ENCODE measurements at regions not wholly inside any gene's neighbourhood (a gene's known extent, or its start where the extent isn't known, plus 50 kb on each side); places are given as distances from the start of the nearest gene placed in this dataset.

DNA sequence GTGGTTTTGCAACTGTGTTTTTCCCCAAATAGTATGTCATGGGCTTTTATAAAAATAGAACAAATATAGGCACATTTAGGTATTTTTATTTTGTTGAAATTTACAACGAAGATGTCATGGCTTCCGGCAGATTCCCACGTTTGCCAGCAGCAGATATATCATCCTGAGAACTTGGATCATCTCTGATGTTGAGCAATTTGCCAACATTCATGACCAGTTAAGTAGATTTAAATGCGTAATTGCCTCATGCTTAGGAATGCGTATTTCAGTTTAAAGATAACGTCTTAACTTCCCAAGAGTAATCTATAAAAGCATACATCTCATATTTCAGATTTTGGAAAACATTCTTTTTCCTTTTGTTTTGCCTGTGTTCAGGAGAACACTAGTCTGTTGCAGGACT, 457.8 kb downstream of the QKI start:
- H3K4me1 ChIP-seq (ENCODE audit: control insufficient read depth, extremely low read depth, insufficient read depth, low read length), result no peaks in the 10 kb centered on the region
- H3K36me3 ChIP-seq (ENCODE audit: control insufficient read depth in 2 of 2, extremely low read depth in 1 of 2, insufficient read depth in 2 of 2, low read length in 2 of 2), result no peaks in the 10 kb centered on the region
- no peaks in the 10 kb centered on the region for H3K9me3 ChIP-seq (ENCODE audit: control insufficient read depth, low read depth, low read length)
- no peaks in the 10 kb centered on the region for H3K27me3 ChIP-seq (ENCODE audit: control insufficient read depth, extremely low read depth, insufficient read depth, low read length)
- H3K9me1 ChIP-seq (ENCODE audit: control insufficient read depth, extremely low read depth, insufficient read depth, low read length), result no peaks in the 10 kb centered on the region
- FAIRE-seq (no peak), DNase-seq (ENCODE audit: low read depth, low spot score) (no peak)
- H3K4me3 ChIP-seq (ENCODE audit: control insufficient read depth in 2 of 3, extremely low read depth in 1 of 3, insufficient read depth in 2 of 3, low read depth in 1 of 3, low read length in 3 of 3), result no peak overlapping the region
- TF ChIP-seq, protein P1, sequence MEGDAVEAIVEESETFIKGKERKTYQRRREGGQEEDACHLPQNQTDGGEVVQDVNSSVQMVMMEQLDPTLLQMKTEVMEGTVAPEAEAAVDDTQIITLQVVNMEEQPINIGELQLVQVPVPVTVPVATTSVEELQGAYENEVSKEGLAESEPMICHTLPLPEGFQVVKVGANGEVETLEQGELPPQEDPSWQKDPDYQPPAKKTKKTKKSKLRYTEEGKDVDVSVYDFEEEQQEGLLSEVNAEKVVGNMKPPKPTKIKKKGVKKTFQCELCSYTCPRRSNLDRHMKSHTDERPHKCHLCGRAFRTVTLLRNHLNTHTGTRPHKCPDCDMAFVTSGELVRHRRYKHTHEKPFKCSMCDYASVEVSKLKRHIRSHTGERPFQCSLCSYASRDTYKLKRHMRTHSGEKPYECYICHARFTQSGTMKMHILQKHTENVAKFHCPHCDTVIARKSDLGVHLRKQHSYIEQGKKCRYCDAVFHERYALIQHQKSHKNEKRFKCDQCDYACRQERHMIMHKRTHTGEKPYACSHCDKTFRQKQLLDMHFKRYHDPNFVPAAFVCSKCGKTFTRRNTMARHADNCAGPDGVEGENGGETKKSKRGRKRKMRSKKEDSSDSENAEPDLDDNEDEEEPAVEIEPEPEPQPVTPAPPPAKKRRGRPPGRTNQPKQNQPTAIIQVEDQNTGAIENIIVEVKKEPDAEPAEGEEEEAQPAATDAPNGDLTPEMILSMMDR (optimal IDR thresholded peaks at IDR 0.05 in 1 of 3, IDR thresholded peaks at IDR 0.05 in 1 of 3, conservative IDR thresholded peaks at IDR 0.05 in 1 of 3; ENCODE audit: extremely low read depth in 1 of 3, insufficient read depth in 2 of 3, low read length in 3 of 3), result no peak
- TF ChIP-seq EZH2 (IDR thresholded peaks at IDR 0.05; ENCODE audit: low read length), result no peak
- H4K20me1 ChIP-seq (ENCODE audit: control insufficient read depth, extremely low read depth, insufficient read depth, low read length), result no peaks in the 10 kb centered on the region
- H3K79me2 ChIP-seq (ENCODE audit: control insufficient read depth, insufficient read depth, low read length), result no peaks in the 10 kb centered on the region
- H3K27ac ChIP-seq (ENCODE audit: control insufficient read depth, insufficient read depth, low read length), result no peak overlapping the region
- dilution Hi-C loops (cut with MboI; ENCODE audit: extremely low pct_ligation_motif_present, low sequenced_read_pairs), result no loop called here
- no peak overlapping the region for H3K9ac ChIP-seq (ENCODE audit: control insufficient read depth, extremely low read depth, insufficient read depth, low read length)
- H3K4me2 ChIP-seq (ENCODE audit: control insufficient read depth, extremely low read depth, insufficient read depth, low read depth, low read length), result no peak overlapping the region
- no peak overlapping the region for H2AFZ ChIP-seq (ENCODE audit: control insufficient read depth, low read length)

DNA sequence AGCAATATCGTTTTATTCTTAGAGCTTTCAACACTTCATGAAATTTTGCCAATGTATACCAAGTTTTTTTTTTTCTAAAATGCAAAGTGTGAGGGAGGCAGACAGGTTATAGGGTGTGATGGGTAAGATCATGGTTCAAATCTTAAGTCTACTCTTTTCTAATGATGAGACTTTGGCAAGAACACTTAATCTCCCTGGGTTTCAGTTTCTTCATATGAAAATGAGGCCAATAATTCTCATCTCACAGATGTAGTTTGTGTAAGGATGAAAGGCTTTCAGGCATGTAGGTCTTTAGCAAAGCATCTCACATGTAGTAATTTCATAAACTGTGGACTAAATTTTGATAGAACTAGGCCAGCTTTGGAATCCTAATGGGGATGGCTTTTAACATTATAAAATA, 457.1 kb downstream of the QKI start:
- no peak overlapping the region for H2AFZ ChIP-seq (ENCODE audit: control insufficient read depth, low read length)
- no peak overlapping the region for H3K4me2 ChIP-seq (ENCODE audit: control insufficient read depth, extremely low read depth, insufficient read depth, low read depth, low read length)
- H3K27me3 ChIP-seq (ENCODE audit: control insufficient read depth, extremely low read depth, insufficient read depth, low read length), result no peaks in the 10 kb centered on the region
- H3K9me1 ChIP-seq (ENCODE audit: control insufficient read depth, extremely low read depth, insufficient read depth, low read length), result no peaks in the 10 kb centered on the region
- no peak for TF ChIP-seq EZH2 (IDR thresholded peaks at IDR 0.05; ENCODE audit: low read length)
- TF ChIP-seq, protein P1 (optimal IDR thresholded peaks at IDR 0.05 in 1 of 3, IDR thresholded peaks at IDR 0.05 in 1 of 3, conservative IDR thresholded peaks at IDR 0.05 in 1 of 3; ENCODE audit: extremely low read depth in 1 of 3, insufficient read depth in 2 of 3, low read length in 3 of 3), result no peak
- H3K4me1 ChIP-seq (ENCODE audit: control insufficient read depth, extremely low read depth, insufficient read depth, low read length), result no peaks in the 10 kb centered on the region
- no peaks in the 10 kb centered on the region for H3K9me3 ChIP-seq (ENCODE audit: control insufficient read depth, low read depth, low read length)
- H3K9ac ChIP-seq (ENCODE audit: control insufficient read depth, extremely low read depth, insufficient read depth, low read length), result no peak overlapping the region
- H3K79me2 ChIP-seq (ENCODE audit: control insufficient read depth, insufficient read depth, low read length), result no peaks in the 10 kb centered on the region
- FAIRE-seq, result no peak
- no peak overlapping the region for H3K27ac ChIP-seq (ENCODE audit: control insufficient read depth, insufficient read depth, low read length)
- dilution Hi-C loops (cut with MboI; ENCODE audit: extremely low pct_ligation_motif_present, low sequenced_read_pairs), result no loop called here
- no peak for DNase-seq (ENCODE audit: low read depth, low spot score)
- H4K20me1 ChIP-seq (ENCODE audit: control insufficient read depth, extremely low read depth, insufficient read depth, low read length), result no peaks in the 10 kb centered on the region
- no peak overlapping the region for H3K4me3 ChIP-seq (ENCODE audit: control insufficient read depth in 2 of 3, extremely low read depth in 1 of 3, insufficient read depth in 2 of 3, low read depth in 1 of 3, low read length in 3 of 3)
- no peaks in the 10 kb centered on the region for H3K36me3 ChIP-seq (ENCODE audit: control insufficient read depth in 2 of 2, extremely low read depth in 1 of 2, insufficient read depth in 2 of 2, low read length in 2 of 2)

Measured in keratinocyte (primary cell).